Activated naive CD4-positive, alpha-beta T cell treated with anti-CD3 and anti-CD28 coated beads, Interleukin-2, amount 50 U/mL, for 72 hours (primary cell): ENCODE measurements at regions not wholly inside any gene's neighbourhood (a gene's known extent, or its start where the extent isn't known, plus 50 kb on each side); places are given as distances from the start of the nearest gene placed in this dataset.

Experiments used
- ATAC-seq, 2 donors: fragments of 150-1000 bp; cut with Tn5 transposase; 2 replicates each; pipeline ENCODE4 v1.10.0; 2021; ENCODE audit warnings: mild to moderate bottlenecking in 2 of 2, moderate library complexity in 2 of 2
- DNase-seq, 2 donors: peaks; one replicate each; pipeline ENCODE4 v3.0.0; 2021 to 2022; ENCODE audit warnings: low spot score in 2 of 2
- H3K27ac Mint-ChIP-seq, 2 donors: one replicate each; pipeline ENCODE4 v1.8.0; 2022; ENCODE audit warnings: mild to moderate bottlenecking in 2 of 2, mixed read lengths in 2 of 2
- H3K36me3 Mint-ChIP-seq, 2 donors: one replicate each; pipeline ENCODE4 v1.8.0; 2022; ENCODE audit warnings: mixed read lengths in 2 of 2
- H3K9me3 Mint-ChIP-seq, 2 donors: one replicate each; pipeline ENCODE4 v1.8.0; 2022; ENCODE audit warnings: mixed read lengths in 2 of 2

GRCh38 chr4:27577951-27578350, 717.3 kb downstream of the STIM2 start:
- H3K36me3 Mint-ChIP-seq: no peaks in the 10 kb centered on the region
- no peak overlapping the region for H3K27ac Mint-ChIP-seq
- no peak for ATAC-seq
- DNase-seq: no peak
- H3K9me3 Mint-ChIP-seq: peaks cover 8 to 17% of the 10 kb centered on the region in 2 donors

DNA sequence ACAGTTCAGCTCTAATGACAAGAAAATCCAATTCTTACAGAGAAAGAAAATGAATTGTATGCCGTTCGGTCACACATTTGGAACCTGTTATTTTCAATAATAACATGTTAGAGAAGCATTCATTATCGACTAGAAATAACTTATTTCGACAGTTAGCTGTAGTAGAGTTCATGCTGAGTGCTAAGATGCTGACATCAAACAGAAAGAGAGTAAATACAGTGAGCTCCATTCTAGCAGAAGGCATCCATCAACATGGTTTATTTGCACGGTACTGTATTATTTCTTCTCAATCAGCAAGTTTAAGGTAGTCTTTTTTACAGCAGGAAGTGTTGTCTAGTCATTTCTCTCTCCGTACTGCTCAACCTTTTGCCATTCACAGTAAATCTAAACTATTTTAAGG, 732.1 kb downstream of the STIM2 start:
- H3K9me3 Mint-ChIP-seq: no peaks in the 10 kb centered on the region
- H3K36me3 Mint-ChIP-seq: no peaks in the 10 kb centered on the region
- ATAC-seq: no peak
- DNase-seq: no peak
- no peak overlapping the region for H3K27ac Mint-ChIP-seq

- Mint-ChIP-seq H3K9me3 (peaks cover 0 to 5% of the 10 kb centered on the region in 2 donors), H3K36me3 (no peaks in the 10 kb centered on the region), H3K27ac (no peak overlapping the region)
- DNase-seq (no peak), ATAC-seq (no peak)
Measured at GRCh38 chr4:27594922-27595321, 734.3 kb downstream of the STIM2 start.

DNA sequence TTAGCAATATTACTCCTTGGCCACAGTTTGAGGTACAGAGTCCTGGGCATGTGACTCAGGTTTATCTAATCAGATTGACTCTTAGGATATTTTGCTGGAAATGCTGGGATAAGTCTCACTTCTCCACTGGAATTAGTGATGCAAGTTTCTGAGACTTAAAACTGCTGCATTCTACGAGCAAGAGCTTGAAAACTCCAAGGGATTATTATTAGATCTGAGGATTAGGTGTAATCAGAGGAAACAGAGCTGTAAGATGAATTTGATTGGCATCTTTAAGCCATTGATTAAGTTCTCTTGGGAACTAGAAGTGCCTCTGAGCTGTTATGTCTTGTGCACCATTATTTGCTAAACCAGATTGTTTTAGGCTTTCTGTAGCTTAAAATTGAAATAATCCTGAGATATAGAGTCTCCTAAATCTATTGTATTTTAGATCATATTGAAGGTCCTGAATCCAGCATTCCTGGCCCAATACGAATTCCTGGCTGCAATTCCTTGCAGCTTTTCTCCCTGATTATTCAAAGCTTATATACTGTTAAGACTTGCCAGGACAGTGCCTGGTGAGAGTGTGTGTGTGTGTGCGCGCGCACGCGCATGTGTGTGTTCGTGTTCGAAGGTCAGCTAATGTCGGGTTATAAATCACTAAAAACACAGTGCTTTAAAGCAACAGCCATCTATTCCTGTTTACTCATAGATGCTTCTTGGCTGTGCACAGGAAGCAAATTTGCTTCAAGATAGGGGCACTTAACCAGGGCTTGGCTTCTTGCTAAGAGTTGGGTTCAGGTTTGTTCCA, 735.1 kb downstream of the STIM2 start:
- H3K27ac Mint-ChIP-seq: no peak overlapping the region
- H3K36me3 Mint-ChIP-seq: no peaks in the 10 kb centered on the region
- no peak for DNase-seq
- H3K9me3 Mint-ChIP-seq: peaks cover 0 to 5% of the 10 kb centered on the region in 2 donors
- no peak for ATAC-seq

GRCh38 chr4:27602172-27602571, 741.5 kb downstream of the STIM2 start:
- no peaks in the 10 kb centered on the region for H3K36me3 Mint-ChIP-seq
- H3K27ac Mint-ChIP-seq: no peak overlapping the region
- no peak for ATAC-seq
- DNase-seq: no peak
- peaks cover 7 to 10% of the 10 kb centered on the region in 2 donors for H3K9me3 Mint-ChIP-seq

- DNase-seq: no peak
- ATAC-seq: no peak
- H3K36me3 Mint-ChIP-seq: no peaks in the 10 kb centered on the region
- H3K27ac Mint-ChIP-seq: no peak overlapping the region
- H3K9me3 Mint-ChIP-seq: peaks cover 7 to 9% of the 10 kb centered on the region in 2 donors
Measured at GRCh38 chr4:27604692-27605091, 744.1 kb downstream of the STIM2 start.

DNA sequence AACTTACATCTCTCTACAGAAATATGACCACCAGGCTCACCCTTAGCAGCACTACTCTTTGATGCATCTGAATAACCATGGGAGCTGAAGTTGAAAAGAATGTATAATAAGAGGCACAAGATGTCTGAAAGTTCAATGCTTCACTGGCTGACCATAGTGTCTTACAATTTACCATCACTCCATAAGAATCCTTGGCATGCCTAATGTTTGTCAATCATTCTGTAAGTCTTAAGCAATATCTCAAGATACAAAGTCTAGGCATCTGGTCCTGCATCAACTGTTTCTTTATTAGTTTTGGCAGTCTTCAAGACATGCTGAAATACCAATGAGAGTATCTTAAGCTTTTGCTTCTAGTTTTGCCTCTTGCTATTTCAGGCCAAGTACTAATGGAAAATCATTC, 755.5 kb downstream of the STIM2 start:
- H3K27ac Mint-ChIP-seq: no peak overlapping the region
- no peak for ATAC-seq
- no peaks in the 10 kb centered on the region for H3K36me3 Mint-ChIP-seq
- DNase-seq: no peak
- H3K9me3 Mint-ChIP-seq: peaks cover 10 to 16% of the 10 kb centered on the region in 2 donors

DNA sequence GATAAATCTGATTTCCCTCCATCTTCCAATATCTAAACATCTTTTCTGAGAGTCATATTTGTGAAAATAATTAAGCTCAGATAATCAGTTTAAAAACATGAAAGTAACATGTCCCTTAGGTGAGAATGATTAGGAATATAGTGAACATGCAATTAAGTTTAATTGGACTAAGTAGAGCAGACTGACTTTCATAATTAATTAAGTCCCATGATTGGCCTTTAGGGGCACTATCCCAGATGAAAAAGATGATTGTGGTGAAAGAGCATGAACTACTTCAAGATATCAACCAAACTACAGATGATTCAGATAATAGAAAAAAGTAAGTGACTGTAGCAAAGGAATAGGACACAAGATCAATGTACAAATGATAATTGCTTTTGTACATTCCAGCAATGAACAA, 758.8 kb downstream of the STIM2 start:
- H3K9me3 Mint-ChIP-seq: peaks cover 19 to 21% of the 10 kb centered on the region in 2 donors
- no peak for ATAC-seq
- no peaks in the 10 kb centered on the region for H3K36me3 Mint-ChIP-seq
- no peak overlapping the region for H3K27ac Mint-ChIP-seq
- DNase-seq: no peak

DNA sequence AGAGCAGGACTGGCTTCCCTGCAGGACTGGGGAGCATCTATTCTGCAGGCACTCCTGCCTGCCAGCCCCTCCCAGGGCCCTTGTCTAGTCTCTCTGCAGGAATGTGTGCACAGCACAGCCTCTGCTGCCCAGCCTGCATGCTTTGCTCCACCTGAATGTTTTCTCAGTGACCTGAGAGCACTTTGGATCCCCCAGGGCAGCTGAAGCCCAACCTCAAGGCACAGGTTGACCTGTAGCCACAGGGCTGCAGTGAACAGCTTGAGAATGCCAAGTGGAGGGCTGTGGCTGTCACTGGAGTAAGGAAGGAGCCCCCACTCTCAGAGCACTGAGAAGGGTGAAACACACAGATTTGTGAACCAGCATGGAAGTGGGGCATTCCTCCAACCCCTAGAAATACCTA, 760.2 kb downstream of the STIM2 start:
- DNase-seq: no peak
- no peak for ATAC-seq
- no peaks in the 10 kb centered on the region for H3K36me3 Mint-ChIP-seq
- H3K27ac Mint-ChIP-seq: no peak overlapping the region
- H3K9me3 Mint-ChIP-seq: peaks cover 19 to 21% of the 10 kb centered on the region in 2 donors

DNA sequence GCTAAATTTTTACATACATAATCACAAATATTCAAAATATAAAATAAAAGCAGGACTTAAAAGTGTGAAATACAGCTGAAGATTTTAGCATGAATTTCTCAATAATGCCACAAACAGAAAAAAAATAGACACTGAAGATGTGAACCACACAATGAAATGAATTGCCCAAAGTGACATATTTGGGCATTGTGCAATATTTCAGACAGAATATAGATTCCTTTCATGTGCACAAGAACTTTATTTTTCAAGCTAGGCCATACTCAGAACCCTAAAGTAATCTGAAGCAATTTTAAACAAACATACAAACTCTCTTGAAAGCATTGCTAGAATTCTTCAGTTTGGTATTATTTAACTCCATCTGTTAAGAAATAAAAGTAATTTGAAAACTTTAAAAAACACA, 764.1 kb downstream of the STIM2 start:
- no peak for DNase-seq
- ATAC-seq: no peak
- H3K36me3 Mint-ChIP-seq: no peaks in the 10 kb centered on the region
- H3K9me3 Mint-ChIP-seq: peaks cover 19 to 21% of the 10 kb centered on the region in 2 donors
- H3K27ac Mint-ChIP-seq: no peak overlapping the region

- DNase-seq: no peak
- Mint-ChIP-seq H3K27ac (no peak overlapping the region), H3K36me3 (no peaks in the 10 kb centered on the region), H3K9me3 (peaks cover 4 to 8% of the 10 kb centered on the region in 2 donors)
- no peak for ATAC-seq
Measured at GRCh38 chr4:27628609-27629008, 768.0 kb downstream of the STIM2 start.

DNA sequence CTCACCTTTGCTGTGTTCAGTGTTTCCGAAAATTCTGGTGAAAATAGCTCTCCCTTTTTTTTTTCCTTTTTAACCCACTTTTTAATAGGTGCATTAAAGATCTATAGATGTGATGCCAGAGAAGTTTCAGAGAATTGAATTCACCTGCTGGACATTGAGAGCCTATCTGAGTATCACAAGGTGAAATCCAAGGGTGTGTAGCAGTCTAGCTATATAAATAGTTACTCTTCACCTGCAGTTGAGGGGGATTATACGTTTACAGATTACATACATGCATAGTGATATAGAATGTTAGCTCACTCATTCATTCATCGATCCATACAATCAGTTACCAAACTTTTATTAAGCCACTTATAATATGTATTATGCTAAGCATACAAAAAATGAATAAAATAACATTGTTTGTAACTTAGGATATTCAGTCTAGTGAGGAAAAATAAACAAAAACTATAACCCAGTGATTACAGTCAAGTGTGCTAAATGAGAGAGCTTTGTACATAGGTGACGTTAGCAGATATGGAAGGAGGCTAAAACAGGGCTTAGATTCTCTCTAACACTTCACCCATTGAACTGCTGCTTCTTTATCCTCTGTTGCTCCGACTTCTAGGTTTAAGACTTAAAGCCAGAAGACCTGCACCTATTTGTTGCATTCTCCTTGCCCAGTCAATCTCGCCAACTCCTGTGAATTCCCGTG, 769.0 kb downstream of the STIM2 start:
- Mint-ChIP-seq H3K27ac (no peak overlapping the region), H3K9me3 (peaks cover 4 to 8% of the 10 kb centered on the region in 2 donors), H3K36me3 (no peaks in the 10 kb centered on the region)
- ATAC-seq (no peak), DNase-seq (no peak)

DNA sequence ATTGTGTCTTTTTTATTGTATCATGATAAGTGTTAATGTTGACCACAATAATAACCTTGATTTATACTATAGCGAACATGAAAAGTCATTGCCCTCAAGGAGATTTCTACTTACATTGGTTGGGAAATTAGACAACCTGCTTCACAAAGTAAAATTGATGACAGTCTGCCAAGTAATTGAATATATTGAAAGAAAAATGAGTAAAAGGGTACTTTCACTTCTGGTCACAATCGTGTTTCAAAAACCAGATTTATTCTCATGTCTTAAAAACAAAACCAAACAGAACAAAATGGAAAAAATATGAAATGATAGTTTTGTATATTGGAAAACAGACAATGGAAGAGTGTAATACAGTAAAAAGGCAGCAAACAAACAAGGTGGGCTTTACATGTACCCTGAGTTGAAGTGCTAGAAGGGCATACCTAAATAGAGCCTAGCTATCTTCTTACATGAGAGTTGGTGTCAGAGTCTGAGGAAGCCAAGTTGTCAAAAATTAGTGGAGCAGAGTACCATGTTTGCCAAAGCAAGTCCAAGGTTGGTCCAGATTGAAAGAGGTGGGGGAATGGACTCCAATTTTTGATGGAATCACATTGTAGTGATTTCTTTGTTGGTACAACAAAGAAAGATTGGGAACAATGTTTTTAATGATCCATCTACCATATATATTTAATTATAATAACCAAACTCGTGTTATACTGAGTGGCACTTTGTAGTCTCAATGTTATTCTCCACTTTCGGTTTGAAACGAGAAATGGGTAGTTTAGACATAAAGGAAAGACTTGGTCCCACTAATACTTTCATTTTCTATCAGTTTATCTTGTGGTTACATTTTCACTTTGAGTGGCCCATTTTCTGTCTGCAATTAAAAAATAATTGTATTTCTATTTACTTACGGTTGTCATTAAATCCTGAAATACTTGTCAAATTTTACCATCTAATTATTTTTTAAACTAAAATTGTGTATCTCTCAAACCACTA, 775.6 kb downstream of the STIM2 start:
- Mint-ChIP-seq H3K36me3 (no peaks in the 10 kb centered on the region), H3K9me3 (no peaks in the 10 kb centered on the region), H3K27ac (no peak overlapping the region)
- DNase-seq (no peak), ATAC-seq (no peak)

GRCh38 chr4:27638163-27638915, 777.7 kb downstream of the STIM2 start:
- no peak overlapping the region for H3K27ac Mint-ChIP-seq
- H3K36me3 Mint-ChIP-seq: no peaks in the 10 kb centered on the region
- ATAC-seq (no peak), DNase-seq (no peak)
- no peaks in the 10 kb centered on the region for H3K9me3 Mint-ChIP-seq

- no peaks in the 10 kb centered on the region for H3K9me3 Mint-ChIP-seq
- ATAC-seq (no peak), DNase-seq (no peak)
- H3K36me3 Mint-ChIP-seq: no peaks in the 10 kb centered on the region
- no peak overlapping the region for H3K27ac Mint-ChIP-seq
Measured at GRCh38 chr4:27643101-27643500, 782.5 kb downstream of the STIM2 start.

DNA sequence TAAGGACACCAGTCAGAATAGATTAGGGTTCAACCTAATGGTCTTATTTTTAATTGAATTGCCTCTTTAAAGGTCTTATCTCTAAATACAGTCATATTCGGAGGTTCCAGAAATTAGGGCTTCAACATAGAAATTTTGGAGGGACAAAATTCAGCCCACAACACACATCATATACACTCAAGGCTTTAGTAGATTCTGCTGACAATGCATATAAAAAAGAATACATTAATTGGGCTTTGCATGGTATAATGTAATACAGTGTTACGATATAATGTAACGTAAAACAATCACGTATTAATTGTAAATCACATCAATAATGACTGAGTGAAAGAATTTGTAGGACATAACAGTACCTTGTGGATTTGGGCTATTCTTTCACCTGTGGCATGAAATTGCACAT, 787.8 kb downstream of the STIM2 start:
- no peak overlapping the region for H3K27ac Mint-ChIP-seq
- H3K36me3 Mint-ChIP-seq: no peaks in the 10 kb centered on the region
- DNase-seq (no peak), ATAC-seq (no peak)
- peaks cover 0 to 11% of the 10 kb centered on the region in 2 donors for H3K9me3 Mint-ChIP-seq
